RWPE1 (cell line): ENCODE measurements at regions not wholly inside any gene's neighbourhood (a gene's known extent, or its start where the extent isn't known, plus 50 kb on each side); places are given as distances from the start of the nearest gene placed in this dataset.

Experiments used
- CTCF ChIA-PET: fragments of 350-600 bp; sonication (Branson Sonifier 250); formaldehyde crosslinking; extraction: SDS; loops from one replicate; lab custom pipeline; 2021; lab: Yijun Ruan, JAX
- POLR2A ChIA-PET: fragments of 400-600 bp; formaldehyde crosslinking; extraction: SDS; loops from one replicate; lab custom pipeline; 2020; ENCODE audit warnings: antibody characterized with exemption; ENCODE audit not compliant: low non-redundant PET; lab: Yijun Ruan, JAX
- DNase-seq: peaks from one replicate; pipeline ENCODE4 v3.0.0; 2012; ENCODE audit warnings: low spot score
- H3K27ac ChIP-seq: fragments of 450-650 bp; 2 replicates; pipeline ENCODE4 v1.5.1; 2017
- TF ChIP-seq, protein P1 (sequence below): fragments of 450-650 bp; conservative IDR thresholded peaks from 2 replicates; pipeline ENCODE4 v1.5.1; 2017; ENCODE audit warnings: low read depth, mild to moderate bottlenecking

DNA sequence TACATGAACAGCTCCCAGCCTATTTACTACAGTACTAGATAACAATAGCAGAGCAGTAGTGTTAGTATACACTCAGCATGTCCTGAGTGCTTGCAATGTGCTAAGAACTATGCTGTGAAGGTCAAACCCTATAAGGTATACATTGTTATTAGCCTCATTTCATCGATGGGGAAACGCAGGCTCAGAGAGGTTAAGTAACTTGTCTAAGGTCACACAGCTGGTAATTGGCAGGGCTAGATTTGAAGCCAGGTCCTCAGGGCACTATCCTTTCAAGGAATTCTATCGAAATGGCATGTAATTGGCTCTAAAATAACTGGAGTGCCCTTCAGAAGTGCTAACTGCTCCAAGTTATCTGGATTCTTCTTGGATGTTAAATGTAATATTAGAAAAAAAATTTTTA is 295.6 kb downstream of the ZNF536 start:
- no peak overlapping the region for H3K27ac ChIP-seq
- CTCF ChIA-PET: interaction anchor here (0.6 to 2.3 kb wide), 3 partner anchors 38 to 1362 kb away, joined by 3 to 5 read pairs (median 4); no protein-coding TSS in a partner anchor

DNA sequence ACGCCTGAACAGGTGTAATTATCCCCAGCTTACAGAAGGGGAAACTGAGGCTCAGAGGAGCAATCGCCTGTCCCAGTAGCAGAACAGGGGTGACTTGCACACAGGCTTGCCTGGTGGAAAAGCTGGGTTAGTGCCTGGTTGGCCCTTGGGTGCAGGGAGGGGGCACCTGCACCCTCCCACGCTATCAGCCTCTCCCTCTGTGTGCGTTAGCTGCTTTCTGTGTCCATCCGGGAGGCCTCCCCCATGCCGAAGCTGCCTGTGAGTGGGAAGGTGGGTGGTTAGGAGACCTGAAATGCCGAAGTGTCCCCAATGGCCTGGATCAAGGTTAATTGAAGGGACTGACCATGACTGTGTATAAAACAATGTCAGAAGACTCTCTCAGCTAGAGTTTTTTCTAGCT is 295.0 kb downstream of the ZNF536 start:
- H3K27ac ChIP-seq: no peak overlapping the region
- ChIA-PET POLR2A (interaction anchor here (0.7 kb wide), 1 partner anchor 900 kb away, joined by 3 read pairs; no protein-coding TSS in a partner anchor), CTCF (interaction anchor here (0.6 to 2.3 kb wide), 7 partner anchors 8 to 1903 kb away, joined by 3 to 5 read pairs (median 3); no protein-coding TSS in a partner anchor)
- no peak for DNase-seq
- TF ChIP-seq, protein P1, sequence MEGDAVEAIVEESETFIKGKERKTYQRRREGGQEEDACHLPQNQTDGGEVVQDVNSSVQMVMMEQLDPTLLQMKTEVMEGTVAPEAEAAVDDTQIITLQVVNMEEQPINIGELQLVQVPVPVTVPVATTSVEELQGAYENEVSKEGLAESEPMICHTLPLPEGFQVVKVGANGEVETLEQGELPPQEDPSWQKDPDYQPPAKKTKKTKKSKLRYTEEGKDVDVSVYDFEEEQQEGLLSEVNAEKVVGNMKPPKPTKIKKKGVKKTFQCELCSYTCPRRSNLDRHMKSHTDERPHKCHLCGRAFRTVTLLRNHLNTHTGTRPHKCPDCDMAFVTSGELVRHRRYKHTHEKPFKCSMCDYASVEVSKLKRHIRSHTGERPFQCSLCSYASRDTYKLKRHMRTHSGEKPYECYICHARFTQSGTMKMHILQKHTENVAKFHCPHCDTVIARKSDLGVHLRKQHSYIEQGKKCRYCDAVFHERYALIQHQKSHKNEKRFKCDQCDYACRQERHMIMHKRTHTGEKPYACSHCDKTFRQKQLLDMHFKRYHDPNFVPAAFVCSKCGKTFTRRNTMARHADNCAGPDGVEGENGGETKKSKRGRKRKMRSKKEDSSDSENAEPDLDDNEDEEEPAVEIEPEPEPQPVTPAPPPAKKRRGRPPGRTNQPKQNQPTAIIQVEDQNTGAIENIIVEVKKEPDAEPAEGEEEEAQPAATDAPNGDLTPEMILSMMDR: no peak

More for the DNA sequence above, 295.6 kb downstream of the ZNF536 start:
- no peak for DNase-seq
- POLR2A ChIA-PET: no interaction called here
- TF ChIP-seq, protein P1: no peak

DNA sequence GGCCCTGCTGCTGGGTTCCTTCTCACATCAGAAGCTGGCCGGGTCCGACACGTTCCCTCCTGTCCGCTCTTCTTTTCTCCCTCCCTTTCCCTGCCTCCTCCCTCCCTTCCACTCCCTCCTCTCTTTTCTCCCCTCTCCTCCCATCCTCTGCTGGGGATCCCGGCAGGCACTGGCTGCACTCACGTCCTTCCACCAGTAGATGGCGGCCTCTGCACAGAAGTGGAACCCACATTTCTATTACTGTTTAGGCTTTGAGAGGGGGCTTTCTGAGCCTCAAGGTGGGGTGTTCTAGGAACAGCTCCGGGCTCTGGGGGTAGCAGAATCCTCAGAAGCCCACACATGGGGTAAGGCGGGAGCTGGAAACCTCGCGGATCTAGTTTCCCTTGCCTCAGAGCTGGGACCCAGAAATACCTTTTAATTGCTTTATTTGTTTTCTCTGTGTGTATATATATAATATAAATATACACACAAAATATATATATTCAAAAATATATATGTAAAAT is 294.2 kb downstream of the ZNF536 start:
- TF ChIP-seq, protein P1: peak; percentile 90
- peak; percentile 42 for DNase-seq
- ChIA-PET CTCF (interaction anchor here (0.6 to 2.3 kb wide), 16 partner anchors 9 to 1904 kb away, joined by 3 to 5 read pairs (median 3); no protein-coding TSS in a partner anchor), POLR2A (no interaction called here)
- no peak overlapping the region for H3K27ac ChIP-seq

DNA sequence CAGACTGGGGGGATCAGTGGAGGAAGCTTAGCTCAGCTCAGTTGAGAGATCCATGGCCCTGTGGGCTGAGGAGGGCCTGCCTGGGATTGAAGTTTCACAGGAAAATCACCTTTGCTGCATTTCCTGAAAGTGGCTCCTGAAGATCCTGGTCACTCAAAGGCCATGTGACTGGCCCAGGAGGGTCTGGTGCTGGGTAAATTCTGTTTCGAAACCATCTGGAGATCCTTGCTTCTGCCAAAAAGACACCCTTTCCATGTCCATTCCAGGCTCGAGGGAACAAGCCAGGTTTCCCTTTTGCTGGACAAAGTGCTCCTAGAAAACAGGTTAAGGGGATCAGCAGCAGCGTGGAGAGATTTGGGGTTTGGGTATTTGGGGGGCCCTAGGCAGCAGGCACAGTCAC is 293.3 kb downstream of the ZNF536 start:
- ChIA-PET POLR2A (no interaction called here), CTCF (interaction anchor here (0.7 to 2.3 kb wide), 4 partner anchors 12 to 1566 kb away, joined by 3 to 5 read pairs (median 3); no protein-coding TSS in a partner anchor)
- H3K27ac ChIP-seq: no peak overlapping the region
- TF ChIP-seq, protein P1: no peak
- DNase-seq: no peak

DNA sequence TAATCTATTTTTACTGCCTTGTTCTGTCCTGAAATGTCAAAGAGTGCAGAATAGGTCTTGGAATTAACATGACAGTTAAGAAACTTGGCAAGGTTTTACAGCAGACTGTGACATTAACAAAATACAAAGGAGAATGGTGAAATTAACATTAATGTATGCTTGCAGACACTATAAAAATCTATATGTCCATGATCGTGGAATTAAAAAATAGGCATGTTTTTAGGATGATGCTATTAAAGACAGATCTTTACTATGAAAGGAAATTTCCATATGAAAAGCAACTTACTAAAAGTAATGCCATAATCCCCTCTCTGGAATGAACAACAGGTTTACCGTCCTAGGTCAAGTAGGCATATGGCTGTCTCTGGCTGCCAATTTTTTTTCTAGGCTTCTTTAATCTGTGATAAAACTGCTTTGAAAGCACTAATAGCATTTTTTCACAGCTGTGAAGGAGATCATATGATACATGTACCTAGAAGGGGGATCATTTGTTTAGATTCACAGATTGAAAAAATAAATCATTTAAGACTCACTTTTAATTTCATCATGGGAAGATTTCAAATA is 291.5 kb downstream of the ZNF536 start:
- ChIA-PET POLR2A (no interaction called here), CTCF (interaction anchor here (0.7 kb wide), 1 partner anchor 1975 kb away, joined by 3 read pairs; no protein-coding TSS in a partner anchor)
- TF ChIP-seq, protein P1: no peak
- no peak overlapping the region for H3K27ac ChIP-seq
- no peak for DNase-seq

DNA sequence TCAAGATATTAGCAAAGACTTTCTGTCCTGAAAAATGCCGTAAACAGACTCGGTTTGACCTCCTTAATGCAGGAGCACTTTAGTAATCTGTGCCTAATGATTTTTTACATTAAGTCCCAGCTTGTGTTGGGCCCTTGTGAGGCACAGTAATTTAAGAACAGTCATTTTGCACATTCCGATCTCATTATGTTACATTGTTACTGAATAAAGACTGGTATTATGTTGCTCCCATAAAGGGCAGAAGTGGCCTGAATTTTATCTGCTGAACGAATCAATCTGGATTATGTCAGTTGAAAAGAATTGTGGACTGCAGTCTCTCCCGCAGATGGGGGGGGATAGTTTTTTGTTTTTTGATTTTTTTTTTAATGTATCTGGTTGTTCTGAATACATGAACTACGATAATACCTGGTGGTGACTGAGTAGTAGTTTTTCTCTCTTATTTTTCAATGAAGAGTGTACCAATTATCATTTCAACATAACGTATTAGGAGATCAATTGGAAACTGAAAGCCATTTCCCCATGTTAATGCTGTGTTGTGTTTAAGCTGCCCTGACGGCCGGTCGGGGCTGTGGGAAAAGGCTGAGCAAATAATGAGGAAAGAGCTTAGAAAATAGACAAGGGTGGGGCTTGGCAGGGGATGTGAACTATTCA is 290.2 kb downstream of the ZNF536 start:
- ChIA-PET POLR2A (interaction anchor here (0.6 kb wide), 1 partner anchor 1810 kb away, joined by 3 read pairs; no protein-coding TSS in a partner anchor), CTCF (interaction anchor here (1.0 to 1.1 kb wide), 2 partner anchors 13 to 1562 kb away, joined by 4 read pairs; no protein-coding TSS in a partner anchor)
- no peak for DNase-seq
- H3K27ac ChIP-seq: no peak overlapping the region
- TF ChIP-seq, protein P1: no peak
